ENCODE measurements at regions not wholly inside any gene's neighbourhood (a gene's known extent, or its start where the extent isn't known, plus 50 kb on each side); places are given as distances from the start of the nearest gene placed in this dataset.
A peak's percentile ranks its signal among the peaks of the same experiment; 100 is the strongest.

GRCh38 chr5:116788851-116789403 lies 214.3 kb upstream of the SEMA6A start:
- Histone ChIP-seq H3K4me2 (ENCODE audit: insufficient read depth, low read length, poor library complexity, severe bottlenecking) (no peak overlapping the region), H3K4ac (ENCODE audit: low read length) (no peak overlapping the region), H3K9ac (ENCODE audit: low read depth, low read length, poor library complexity) (no peak overlapping the region), H4K8ac (ENCODE audit: low read depth, low read length) (no peak overlapping the region), H2BK12ac (ENCODE audit: low read length) (no peak overlapping the region), H2BK120ac (ENCODE audit: low read depth, low read length) (no peak overlapping the region), H2AFZ (ENCODE audit: low read length) (no peak overlapping the region), H3K4me1 (ENCODE audit: control insufficient read depth in 2 of 2, insufficient read depth in 1 of 2, low read depth in 1 of 2, low read length in 2 of 2) (peaks cover 0 to 2% of the 10 kb centered on the region in 2 donors), H3K27ac (replicated peaks; ENCODE audit: low read length) (no peak overlapping the region), H3K23ac (ENCODE audit: low read depth, low read length, poor library complexity) (no peak overlapping the region), H2BK15ac (ENCODE audit: low read length) (no peak overlapping the region), H3K36me3 (replicated peaks in 1 of 2; ENCODE audit: control insufficient read depth in 2 of 2, insufficient read depth in 2 of 2, low read length in 2 of 2) (no peaks in the 10 kb centered on the region), H3K9me3 (replicated peaks in 1 of 2; ENCODE audit: control insufficient read depth in 2 of 2, insufficient read depth in 1 of 2, low read depth in 1 of 2, low read length in 2 of 2) (peaks cover 0 to 6% of the 10 kb centered on the region in 2 donors), H3K18ac (ENCODE audit: low read length) (no peak overlapping the region), H3K79me1 (ENCODE audit: low read depth, low read length) (no peaks in the 10 kb centered on the region), H3K4me3 (ENCODE audit: low read length in 2 of 2) (no peak overlapping the region), H4K91ac (ENCODE audit: low read depth, low read length, poor library complexity) (no peak overlapping the region), H3K14ac (ENCODE audit: low read length) (no peak overlapping the region), H3K27me3 (ENCODE audit: control insufficient read depth in 3 of 3, insufficient read depth in 3 of 3, low read depth in 1 of 3, low read length in 3 of 3) (peaks cover 0 to 13% (median 0%) of the 10 kb centered on the region in 3 experiments), H2BK5ac (ENCODE audit: low read length) (no peak overlapping the region), H2AK5ac (ENCODE audit: low read depth, low read length) (no peak overlapping the region)
- WGBS, 2 donors (ENCODE audit: extremely low coverage in 2 of 2, insufficient read length in 2 of 2, insufficient replicate concordance in 1 of 2), result no CpG with 5 or more reads among the region's 4 CpGs
- DNase-seq (ENCODE audit: low spot score), result no peak

- no peak overlapping the region for H4K91ac ChIP-seq (ENCODE audit: low read depth, low read length, poor library complexity)
- H3K4ac ChIP-seq (ENCODE audit: low read length), result no peak overlapping the region
- H2BK5ac ChIP-seq (ENCODE audit: low read length), result no peak overlapping the region
- peaks cover 0 to 13% (median 0%) of the 10 kb centered on the region in 3 experiments for H3K27me3 ChIP-seq (ENCODE audit: control insufficient read depth in 3 of 3, insufficient read depth in 3 of 3, low read depth in 1 of 3, low read length in 3 of 3)
- no peak overlapping the region for H2BK15ac ChIP-seq (ENCODE audit: low read length)
- no CpG with 5 or more reads among the region's 2 CpGs for WGBS, 2 donors (ENCODE audit: extremely low coverage in 2 of 2, insufficient read length in 2 of 2, insufficient replicate concordance in 1 of 2)
- no peaks in the 10 kb centered on the region for H3K36me3 ChIP-seq (replicated peaks in 1 of 2; ENCODE audit: control insufficient read depth in 2 of 2, insufficient read depth in 2 of 2, low read length in 2 of 2)
- no peak overlapping the region for H3K9ac ChIP-seq (ENCODE audit: low read depth, low read length, poor library complexity)
- H3K4me3 ChIP-seq (ENCODE audit: low read length in 2 of 2), result no peak overlapping the region
- H3K23ac ChIP-seq (ENCODE audit: low read depth, low read length, poor library complexity), result no peak overlapping the region
- H2BK120ac ChIP-seq (ENCODE audit: low read depth, low read length), result no peak overlapping the region
- H2BK12ac ChIP-seq (ENCODE audit: low read length), result no peak overlapping the region
- no peak overlapping the region for H3K18ac ChIP-seq (ENCODE audit: low read length)
- no peak overlapping the region for H3K4me2 ChIP-seq (ENCODE audit: insufficient read depth, low read length, poor library complexity, severe bottlenecking)
- DNase-seq (ENCODE audit: low spot score), result no peak
- H3K27ac ChIP-seq (replicated peaks; ENCODE audit: low read length), result no peak overlapping the region
- H2AK5ac ChIP-seq (ENCODE audit: low read depth, low read length), result no peak overlapping the region
- no peaks in the 10 kb centered on the region for H3K79me1 ChIP-seq (ENCODE audit: low read depth, low read length)
- no peak overlapping the region for H2AFZ ChIP-seq (ENCODE audit: low read length)
- H3K9me3 ChIP-seq (replicated peaks in 1 of 2; ENCODE audit: control insufficient read depth in 2 of 2, insufficient read depth in 1 of 2, low read depth in 1 of 2, low read length in 2 of 2), result peaks cover 0 to 6% of the 10 kb centered on the region in 2 donors
- no peak overlapping the region for H4K8ac ChIP-seq (ENCODE audit: low read depth, low read length)
- H3K4me1 ChIP-seq (ENCODE audit: control insufficient read depth in 2 of 2, insufficient read depth in 1 of 2, low read depth in 1 of 2, low read length in 2 of 2), result peaks cover 0 to 2% of the 10 kb centered on the region in 2 donors
- no peak overlapping the region for H3K14ac ChIP-seq (ENCODE audit: low read length)
Observed at GRCh38 chr5:116787570-116787969, 212.9 kb upstream of the SEMA6A start.

- no peaks in the 10 kb centered on the region for H3K79me1 ChIP-seq (ENCODE audit: low read depth, low read length)
- H3K4me3 ChIP-seq (ENCODE audit: low read length in 2 of 2), result no peak overlapping the region
- peaks cover 0 to 16% (median 0%) of the 10 kb centered on the region in 3 experiments for H3K27me3 ChIP-seq (ENCODE audit: control insufficient read depth in 3 of 3, insufficient read depth in 3 of 3, low read depth in 1 of 3, low read length in 3 of 3)
- H3K14ac ChIP-seq (ENCODE audit: low read length), result no peak overlapping the region
- H3K4ac ChIP-seq (ENCODE audit: low read length), result peak overlapping the region; percentile 0
- no peak overlapping the region for H3K4me2 ChIP-seq (ENCODE audit: insufficient read depth, low read length, poor library complexity, severe bottlenecking)
- no peak overlapping the region for H4K91ac ChIP-seq (ENCODE audit: low read depth, low read length, poor library complexity)
- H2BK15ac ChIP-seq (ENCODE audit: low read length), result no peak overlapping the region
- no CpG with 5 or more reads among the region's 4 CpGs for WGBS, 2 donors (ENCODE audit: extremely low coverage in 2 of 2, insufficient read length in 2 of 2, insufficient replicate concordance in 1 of 2)
- H2BK5ac ChIP-seq (ENCODE audit: low read length), result no peak overlapping the region
- H4K8ac ChIP-seq (ENCODE audit: low read depth, low read length), result no peak overlapping the region
- H3K27ac ChIP-seq (replicated peaks; ENCODE audit: low read length), result no peak overlapping the region
- H2BK12ac ChIP-seq (ENCODE audit: low read length), result peak overlapping the region; percentile 90
- H3K23ac ChIP-seq (ENCODE audit: low read depth, low read length, poor library complexity), result no peak overlapping the region
- peaks cover 0 to 2% of the 10 kb centered on the region in 2 donors for H3K4me1 ChIP-seq (ENCODE audit: control insufficient read depth in 2 of 2, insufficient read depth in 1 of 2, low read depth in 1 of 2, low read length in 2 of 2)
- H3K18ac ChIP-seq (ENCODE audit: low read length), result no peak overlapping the region
- H3K9me3 ChIP-seq (replicated peaks in 1 of 2; ENCODE audit: control insufficient read depth in 2 of 2, insufficient read depth in 1 of 2, low read depth in 1 of 2, low read length in 2 of 2), result peaks cover 0 to 6% of the 10 kb centered on the region in 2 donors
- no peaks in the 10 kb centered on the region for H3K36me3 ChIP-seq (replicated peaks in 1 of 2; ENCODE audit: control insufficient read depth in 2 of 2, insufficient read depth in 2 of 2, low read length in 2 of 2)
- no peak overlapping the region for H2AK5ac ChIP-seq (ENCODE audit: low read depth, low read length)
- H2BK120ac ChIP-seq (ENCODE audit: low read depth, low read length), result no peak overlapping the region
- no peak for DNase-seq (ENCODE audit: low spot score)
- no peak overlapping the region for H2AFZ ChIP-seq (ENCODE audit: low read length)
- no peak overlapping the region for H3K9ac ChIP-seq (ENCODE audit: low read depth, low read length, poor library complexity)
Observed at GRCh38 chr5:116785106-116785505, 210.5 kb upstream of the SEMA6A start.

- Histone ChIP-seq H2AK5ac (ENCODE audit: low read depth, low read length) (no peak overlapping the region), H3K23ac (ENCODE audit: low read depth, low read length, poor library complexity) (no peak overlapping the region), H3K4me3 (ENCODE audit: low read length in 2 of 2) (no peak overlapping the region), H3K27me3 (ENCODE audit: control insufficient read depth in 3 of 3, insufficient read depth in 3 of 3, low read depth in 1 of 3, low read length in 3 of 3) (peaks cover 0 to 52% (median 0%) of the 10 kb centered on the region in 3 experiments), H2BK5ac (ENCODE audit: low read length) (no peak overlapping the region), H3K18ac (ENCODE audit: low read length) (no peak overlapping the region), H2BK12ac (ENCODE audit: low read length) (no peak overlapping the region), H3K4ac (ENCODE audit: low read length) (no peak overlapping the region), H3K79me1 (ENCODE audit: low read depth, low read length) (no peaks in the 10 kb centered on the region), H3K4me2 (ENCODE audit: insufficient read depth, low read length, poor library complexity, severe bottlenecking) (no peak overlapping the region), H2AFZ (ENCODE audit: low read length) (no peak overlapping the region), H2BK15ac (ENCODE audit: low read length) (no peak overlapping the region), H3K14ac (ENCODE audit: low read length) (no peak overlapping the region), H3K9ac (ENCODE audit: low read depth, low read length, poor library complexity) (no peak overlapping the region), H3K4me1 (ENCODE audit: control insufficient read depth in 2 of 2, insufficient read depth in 1 of 2, low read depth in 1 of 2, low read length in 2 of 2) (peaks cover 6 to 9% of the 10 kb centered on the region in 2 donors), H4K91ac (ENCODE audit: low read depth, low read length, poor library complexity) (no peak overlapping the region), H2BK120ac (ENCODE audit: low read depth, low read length) (no peak overlapping the region), H4K8ac (ENCODE audit: low read depth, low read length) (no peak overlapping the region), H3K36me3 (replicated peaks in 1 of 2; ENCODE audit: control insufficient read depth in 2 of 2, insufficient read depth in 2 of 2, low read length in 2 of 2) (no peaks in the 10 kb centered on the region), H3K27ac (replicated peaks; ENCODE audit: low read length) (no peak overlapping the region), H3K9me3 (replicated peaks in 1 of 2; ENCODE audit: control insufficient read depth in 2 of 2, insufficient read depth in 1 of 2, low read depth in 1 of 2, low read length in 2 of 2) (no peaks in the 10 kb centered on the region)
- no peak for DNase-seq (ENCODE audit: low spot score)
- no CpG with 5 or more reads among the region's 6 CpGs for WGBS, 2 donors (ENCODE audit: extremely low coverage in 2 of 2, insufficient read length in 2 of 2, insufficient replicate concordance in 1 of 2)
Observed at GRCh38 chr5:116779846-116780245, 205.2 kb upstream of the SEMA6A start.

Measured in neuronal stem cell (in vitro differentiated cells).